ENCODE measurements at regions not wholly inside any gene's neighbourhood (a gene's known extent, or its start where the extent isn't known, plus 50 kb on each side); places are given as distances from the start of the nearest gene placed in this dataset.

DNA sequence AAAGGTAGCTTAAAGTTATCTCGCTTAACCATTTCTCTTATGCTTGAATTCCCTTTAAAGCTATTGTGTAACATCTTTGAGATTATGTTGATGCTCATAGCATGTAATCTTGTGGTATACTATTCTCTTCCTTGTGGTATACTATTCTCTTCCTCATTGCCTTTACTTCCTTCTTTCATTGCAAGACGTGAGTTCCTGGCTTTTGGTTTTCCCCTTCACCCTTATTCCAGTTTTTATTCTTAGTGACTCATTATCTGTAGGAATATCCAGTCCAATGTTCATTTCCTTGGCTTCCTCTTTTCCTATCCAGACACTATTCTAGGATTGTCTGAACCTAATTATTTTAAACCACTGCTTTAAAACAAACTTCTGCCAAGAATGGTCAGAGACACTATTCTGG, 564.0 kb downstream of the CCER1 start:
- TF ChIP-seq POLR2A (IDR thresholded peaks at IDR 0.05), result no peak
- TF ChIP-seq, protein P1, sequence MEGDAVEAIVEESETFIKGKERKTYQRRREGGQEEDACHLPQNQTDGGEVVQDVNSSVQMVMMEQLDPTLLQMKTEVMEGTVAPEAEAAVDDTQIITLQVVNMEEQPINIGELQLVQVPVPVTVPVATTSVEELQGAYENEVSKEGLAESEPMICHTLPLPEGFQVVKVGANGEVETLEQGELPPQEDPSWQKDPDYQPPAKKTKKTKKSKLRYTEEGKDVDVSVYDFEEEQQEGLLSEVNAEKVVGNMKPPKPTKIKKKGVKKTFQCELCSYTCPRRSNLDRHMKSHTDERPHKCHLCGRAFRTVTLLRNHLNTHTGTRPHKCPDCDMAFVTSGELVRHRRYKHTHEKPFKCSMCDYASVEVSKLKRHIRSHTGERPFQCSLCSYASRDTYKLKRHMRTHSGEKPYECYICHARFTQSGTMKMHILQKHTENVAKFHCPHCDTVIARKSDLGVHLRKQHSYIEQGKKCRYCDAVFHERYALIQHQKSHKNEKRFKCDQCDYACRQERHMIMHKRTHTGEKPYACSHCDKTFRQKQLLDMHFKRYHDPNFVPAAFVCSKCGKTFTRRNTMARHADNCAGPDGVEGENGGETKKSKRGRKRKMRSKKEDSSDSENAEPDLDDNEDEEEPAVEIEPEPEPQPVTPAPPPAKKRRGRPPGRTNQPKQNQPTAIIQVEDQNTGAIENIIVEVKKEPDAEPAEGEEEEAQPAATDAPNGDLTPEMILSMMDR (IDR thresholded peaks at IDR 0.05), result no peak
